Hematopoietic multipotent progenitor cell treated with erythropoietin and hydrocortisone succinate and interleukin-3 and kit ligand, for 17 days (in vitro differentiated cells): ENCODE measurements at regions not wholly inside any gene's neighbourhood (a gene's known extent, or its start where the extent isn't known, plus 50 kb on each side); places are given as distances from the start of the nearest gene placed in this dataset.

ENCODE experiments used
- DNase-seq: peaks from one replicate; pipeline ENCODE4 v3.0.0-alpha.2; 2015; ENCODE audit warnings: low spot score

- DNase-seq: no peak
These were observed 133.4 kb downstream of the JCAD start for GRCh38 chr10:29925771-29926692.

GRCh38 chr10:29924436-29924835 is 134.9 kb downstream of the JCAD start:
- no peak for DNase-seq

DNA sequence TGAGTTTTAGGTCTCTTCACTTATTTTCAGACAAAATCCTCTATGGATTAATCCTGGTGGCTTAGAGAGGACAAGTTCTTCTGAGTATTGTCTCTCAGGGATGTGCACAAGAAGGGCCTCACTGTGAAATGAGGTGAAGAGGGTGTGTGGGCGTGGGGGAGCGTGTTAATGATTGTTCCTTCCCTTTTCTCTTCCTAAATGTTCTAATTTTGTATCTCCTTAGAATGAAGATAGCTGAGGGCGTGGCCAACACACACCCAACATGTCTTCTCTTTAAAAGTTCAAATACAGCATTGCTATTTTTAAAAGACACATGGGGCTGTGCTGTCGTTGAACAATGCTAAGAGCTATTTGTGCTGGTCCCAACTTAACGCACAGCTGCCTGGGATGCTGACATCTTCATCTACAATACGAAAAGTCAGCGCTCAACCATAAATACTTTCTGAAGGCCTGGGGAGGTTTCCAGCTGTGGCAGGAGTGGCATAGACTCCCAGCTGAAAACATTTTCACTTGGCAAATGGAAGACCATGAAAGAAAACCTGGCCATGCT is 135.9 kb downstream of the JCAD start:
- DNase-seq: no peak

DNA sequence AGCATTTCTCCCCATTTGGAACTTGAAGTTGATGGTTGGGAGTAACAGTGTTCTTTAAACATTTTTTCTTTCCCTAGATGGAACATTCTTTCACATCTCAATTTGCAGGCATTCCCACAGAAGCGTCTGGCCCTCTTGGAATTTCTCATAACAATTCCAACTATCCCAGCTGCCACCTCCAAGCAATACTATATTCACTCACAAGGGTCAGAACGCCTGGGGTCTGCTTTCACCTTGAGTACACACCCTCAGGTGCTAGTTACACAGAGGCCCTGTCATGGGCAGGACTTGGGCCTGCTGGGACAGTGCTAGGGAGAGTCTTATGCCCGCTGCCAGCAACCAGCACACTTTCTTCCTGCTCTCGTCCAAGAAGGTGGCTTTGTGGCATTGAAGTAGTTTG is 136.5 kb downstream of the JCAD start:
- no peak for DNase-seq

- no peak for DNase-seq
These were observed 137.2 kb downstream of the JCAD start for GRCh38 chr10:29922226-29922625.

DNA sequence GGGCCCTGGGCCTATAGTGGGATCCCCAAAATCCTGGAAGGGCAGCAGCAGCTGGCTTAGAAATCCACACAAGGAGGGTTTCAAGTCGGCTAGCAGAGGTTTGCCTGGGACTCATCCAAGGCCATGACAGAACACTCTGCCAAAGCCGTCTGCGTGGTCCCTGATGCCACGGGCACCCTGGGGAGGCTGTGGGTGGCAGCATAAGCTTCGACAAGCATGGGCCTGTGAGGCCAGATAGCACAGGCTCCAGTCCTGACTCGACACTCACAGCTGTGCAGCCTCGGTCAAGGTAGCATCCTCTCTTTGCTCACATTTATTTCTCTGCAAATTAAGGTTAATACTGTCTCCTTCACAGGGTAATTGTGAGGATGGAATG is 138.3 kb downstream of the JCAD start:
- DNase-seq: no peak

GRCh38 chr10:29920408-29921070 is 138.8 kb downstream of the JCAD start:
- no peak for DNase-seq

GRCh38 chr10:29918623-29919400 is 140.6 kb downstream of the JCAD start:
- no peak for DNase-seq

DNA sequence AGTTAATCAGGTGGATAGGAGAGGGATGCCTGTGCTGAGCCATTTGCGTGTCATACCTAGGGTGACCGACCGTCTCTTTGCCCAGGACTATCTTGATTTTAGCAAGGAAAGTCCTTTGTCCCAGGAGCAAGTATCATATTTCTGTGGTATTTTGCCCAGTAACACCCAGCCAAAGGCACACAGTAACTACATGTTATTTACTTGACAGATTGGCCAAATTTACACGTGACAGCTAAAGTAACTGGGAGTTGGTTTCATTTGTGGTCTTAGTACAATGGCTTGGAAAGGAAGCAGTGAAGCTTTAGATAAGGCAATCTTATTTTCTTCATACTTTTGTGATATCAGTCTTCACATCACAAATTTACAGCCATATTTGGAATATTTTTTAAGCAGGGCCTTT is 142.1 kb downstream of the JCAD start:
- DNase-seq: no peak

GRCh38 chr10:29916669-29917068 is 142.7 kb downstream of the JCAD start:
- no peak for DNase-seq

GRCh38 chr10:29914986-29915785 is 144.2 kb downstream of the JCAD start:
- no peak for DNase-seq

GRCh38 chr10:29908962-29909361 is 150.4 kb downstream of the JCAD start:
- DNase-seq: no peak

GRCh38 chr10:29900865-29901264 is 158.5 kb downstream of the JCAD start:
- DNase-seq: no peak

DNA sequence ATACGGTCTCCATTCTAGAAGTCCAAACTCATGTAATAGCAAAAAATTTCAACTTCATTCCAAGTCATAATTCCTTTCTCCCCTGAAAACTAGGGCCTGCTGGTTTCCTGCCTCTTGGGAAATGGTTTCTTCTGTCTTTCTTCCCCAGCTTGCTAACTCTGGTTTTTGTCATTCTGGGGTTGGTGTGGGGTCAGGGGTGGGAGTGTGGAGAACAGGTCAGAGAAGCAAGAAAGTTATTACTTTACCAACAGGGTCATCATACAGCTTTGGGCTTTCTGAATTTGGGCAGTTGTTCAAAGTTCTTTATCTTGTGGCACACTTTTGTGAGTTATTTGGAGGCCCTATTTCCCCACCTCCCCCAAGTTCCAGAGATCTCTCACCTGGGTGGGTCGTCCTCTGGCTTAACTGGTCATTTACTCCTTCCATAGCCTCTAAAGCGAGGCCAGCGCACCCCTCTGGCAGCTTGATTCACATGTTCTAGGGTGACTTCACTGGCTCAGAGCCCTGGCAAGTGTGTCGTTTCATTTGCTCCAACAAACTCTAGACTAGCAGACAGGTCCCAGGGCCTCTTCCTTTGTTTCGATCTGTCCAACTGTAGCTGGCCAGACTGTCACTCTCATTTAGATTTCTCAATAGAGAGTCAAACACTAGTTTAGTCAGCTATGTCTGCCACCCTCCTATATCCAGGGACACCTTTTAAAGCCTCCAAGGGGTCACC is 161.2 kb downstream of the JCAD start:
- DNase-seq: no peak

GRCh38 chr10:29897430-29897829 is 162.0 kb downstream of the JCAD start:
- no peak for DNase-seq

GRCh38 chr10:29896053-29896452 is 163.3 kb downstream of the JCAD start:
- no peak for DNase-seq

GRCh38 chr10:29895456-29895855 is 163.9 kb downstream of the JCAD start:
- DNase-seq: no peak

- no peak for DNase-seq
These were observed 171.1 kb downstream of the JCAD start for GRCh38 chr10:29888321-29888720.

DNA sequence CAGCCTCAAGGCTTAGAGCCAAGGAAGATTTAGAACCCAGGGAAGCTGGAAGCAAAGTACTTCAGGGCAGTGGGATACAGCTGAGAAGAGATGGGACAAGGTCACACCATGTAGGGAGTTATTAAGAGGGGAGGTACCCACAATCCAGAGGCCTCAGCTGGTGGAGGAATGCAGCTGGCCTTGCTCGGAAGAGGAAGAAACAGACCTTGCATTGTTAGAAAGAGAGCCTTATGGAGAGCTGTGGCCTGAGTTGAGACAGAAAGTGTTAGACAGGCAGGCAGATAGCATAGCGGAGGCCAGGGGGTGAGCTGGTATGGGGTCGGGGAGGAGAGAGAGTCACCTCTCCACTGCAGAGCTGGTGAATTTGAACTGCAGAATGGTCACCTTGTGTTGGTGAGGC is 173.1 kb downstream of the JCAD start:
- DNase-seq: no peak

DNA sequence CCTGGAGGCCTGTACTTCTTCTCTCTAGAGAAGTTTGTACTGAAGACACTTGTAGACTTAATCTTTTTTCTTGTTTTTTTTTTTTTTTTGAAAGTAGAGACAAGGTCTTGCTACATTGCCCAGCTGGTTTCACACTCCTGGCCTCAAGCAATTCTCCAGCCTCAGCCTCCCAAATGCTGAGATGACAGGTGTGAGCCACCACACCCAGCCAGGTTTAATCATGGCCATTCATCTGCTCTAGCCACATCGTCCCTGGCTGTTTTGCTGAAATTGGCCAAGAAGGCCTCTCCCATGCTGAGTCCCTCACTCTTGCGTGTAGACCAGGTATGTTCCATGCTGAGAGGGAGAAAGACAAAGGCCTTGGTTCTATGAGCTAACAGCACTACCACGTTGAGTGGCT is 176.2 kb downstream of the JCAD start:
- DNase-seq: no peak

- no peak for DNase-seq
These were observed 176.6 kb downstream of the JCAD start for GRCh38 chr10:29882766-29883165.
